GM23248 (cell line): ENCODE measurements at regions not wholly inside any gene's neighbourhood (a gene's known extent, or its start where the extent isn't known, plus 50 kb on each side); places are given as distances from the start of the nearest gene placed in this dataset.

Experiments used
- DNase-seq: peaks from one replicate; pipeline ENCODE4 v3.0.0-alpha.2; 2015
- H2AFZ ChIP-seq: fragments of 200-600 bp; sonication (generic); 2 replicates; pipeline ENCODE4 v1.6.1; 2016; ENCODE audit warnings: antibody characterized with exemption
- H3F3A ChIP-seq: fragments of 200-600 bp; sonication (generic); 2 replicates; pipeline ENCODE4 v1.6.1; 2016; ENCODE audit warnings: mild to moderate bottlenecking, antibody characterized with exemption, mixed run types; ENCODE audit not compliant: insufficient read depth
- H3K27ac ChIP-seq: fragments of 200-600 bp; sonication (generic); 2 replicates; pipeline ENCODE4 v1.5.1; 2016; ENCODE audit warnings: mild to moderate bottlenecking
- H3K27me3 ChIP-seq: fragments of 200-600 bp; sonication (generic); replicated peaks from 2 replicates; pipeline ENCODE4 v1.6.1; 2016; ENCODE audit warnings: mild to moderate bottlenecking; ENCODE audit not compliant: insufficient read depth
- H3K36me3 ChIP-seq: fragments of 200-600 bp; sonication (generic); 2 replicates; pipeline ENCODE4 v1.6.1; 2016; ENCODE audit warnings: low read depth, mild to moderate bottlenecking
- H3K4me1 ChIP-seq: fragments of 200-600 bp; sonication (generic); 2 replicates; pipeline ENCODE4 v1.6.1; 2016; ENCODE audit warnings: mild to moderate bottlenecking; ENCODE audit not compliant: insufficient read depth
- H3K4me2 ChIP-seq: fragments of 200-600 bp; sonication (generic); one replicate; pipeline ENCODE4 v1.6.1; 2016; ENCODE audit warnings: mild to moderate bottlenecking; ENCODE audit not compliant: unreplicated experiment
- H3K4me3 ChIP-seq: fragments of 200-600 bp; sonication (generic); 2 replicates; pipeline ENCODE4 v1.5.1; 2016; ENCODE audit warnings: mild to moderate bottlenecking
- H3K79me2 ChIP-seq: fragments of 200-600 bp; sonication (generic); 2 replicates; pipeline ENCODE4 v1.6.1; 2016; ENCODE audit warnings: mild to moderate bottlenecking; ENCODE audit not compliant: insufficient read depth
- H3K9ac ChIP-seq: fragments of 200-600 bp; sonication (generic); 2 replicates; pipeline ENCODE4 v1.6.1; 2016; ENCODE audit warnings: mild to moderate bottlenecking
- H3K9me2 ChIP-seq: fragments of 200-600 bp; sonication (generic); 2 replicates; pipeline ENCODE4 v1.6.1; 2016; ENCODE audit warnings: mixed run types, mild to moderate bottlenecking, moderate library complexity; ENCODE audit not compliant: insufficient read depth
- H3K9me3 ChIP-seq: fragments of 200-600 bp; sonication (generic); one replicate; pipeline ENCODE4 v1.6.1; 2017; ENCODE audit warnings: low read depth
- H4K20me1 ChIP-seq: fragments of 200-600 bp; sonication (generic); 2 replicates; pipeline ENCODE4 v1.6.0; 2016; ENCODE audit not compliant: insufficient read depth
- EZH2 ChIP-seq: fragments of 200-600 bp; sonication (generic); IDR thresholded peaks from 2 replicates; pipeline ENCODE4 v1.6.1; 2018; ENCODE audit warnings: antibody characterized with exemption, mild to moderate bottlenecking; ENCODE audit not compliant: insufficient read depth, poor library complexity, severe bottlenecking
- EZH2phosphoT487 ChIP-seq: fragments of 200-600 bp; sonication (generic); IDR thresholded peaks from 2 replicates; pipeline ENCODE4 v1.6.1; 2018; ENCODE audit warnings: antibody characterized with exemption, moderate library complexity, mild to moderate bottlenecking, low read depth; ENCODE audit not compliant: insufficient read depth
- WGBS, 2 experiments: methylation state at CpG; one replicate each; pipeline ENCODE4 v1.1.6; 2015 to 2017; ENCODE audit warnings: low lambda C conversion rate in 2 of 2, low coverage in 1 of 2; ENCODE audit errors: missing lambda C conversion rate in 2 of 2; 5-methylcytosine and 5-hydroxymethylcytosine counted together
- in situ Hi-C: fragments of 300-500 bp; cut with MboI; formaldehyde crosslinking; loops from 2 replicates; pipeline ENCODE4 v1.15.0; 2020

GRCh38 chr1:64323054-64323453 lies 119.6 kb downstream of the UBE2U start:
- no peaks in the 10 kb centered on the region for H3K9me3 ChIP-seq
- no peak overlapping the region for H3K4me2 ChIP-seq
- H3K27me3 ChIP-seq, result peaks cover 5% of the 10 kb centered on the region; the same call in 1 of the 2 replicates
- no peaks in the 10 kb centered on the region for H3K36me3 ChIP-seq
- H3K4me1 ChIP-seq, result no peaks in the 10 kb centered on the region
- H3K27ac ChIP-seq, result no peak overlapping the region
- no peak for TF ChIP-seq EZH2phosphoT487
- no peak for TF ChIP-seq EZH2
- no peak overlapping the region for H2AFZ ChIP-seq
- no peaks in the 10 kb centered on the region for H3K79me2 ChIP-seq
- no peak overlapping the region for H3K4me3 ChIP-seq
- H3K9ac ChIP-seq, result no peak overlapping the region
- peak; percentile 61 for DNase-seq
- in situ Hi-C loops, result no loop called here
- no peaks in the 10 kb centered on the region for H4K20me1 ChIP-seq
- 46 to 58% methylated on average over 4 of the region's 4 CpGs for WGBS, 2 experiments
- H3K9me2 ChIP-seq, result no peaks in the 10 kb centered on the region; the same call in 1 of the 2 replicates
- no peaks in the 10 kb centered on the region for H3F3A ChIP-seq

- no peaks in the 10 kb centered on the region for H3K79me2 ChIP-seq
- no peak for DNase-seq
- H3K9me3 ChIP-seq, result no peaks in the 10 kb centered on the region
- H3F3A ChIP-seq, result no peaks in the 10 kb centered on the region
- no peak overlapping the region for H3K27ac ChIP-seq
- no peak overlapping the region for H3K4me2 ChIP-seq
- H3K9ac ChIP-seq, result no peak overlapping the region
- H2AFZ ChIP-seq, result no peak overlapping the region
- 71 to 73% methylated on average over 4 of the region's 4 CpGs for WGBS, 2 experiments
- TF ChIP-seq EZH2, result no peak
- in situ Hi-C loops, result no loop called here
- H4K20me1 ChIP-seq, result no peaks in the 10 kb centered on the region
- H3K4me1 ChIP-seq, result no peaks in the 10 kb centered on the region
- H3K27me3 ChIP-seq, result peaks cover 12% of the 10 kb centered on the region; the same call in 1 of the 2 replicates
- no peaks in the 10 kb centered on the region for H3K9me2 ChIP-seq
- no peak overlapping the region for H3K4me3 ChIP-seq
- H3K36me3 ChIP-seq, result no peaks in the 10 kb centered on the region
Observed at GRCh38 chr1:64323882-64324281, 120.5 kb downstream of the UBE2U start.

GRCh38 chr1:64325856-64326255 lies 122.4 kb downstream of the UBE2U start:
- H3K4me3 ChIP-seq, result no peak overlapping the region
- H3K4me2 ChIP-seq, result no peak overlapping the region
- peaks cover 18% of the 10 kb centered on the region; the same call in 1 of the 2 replicates for H3K27me3 ChIP-seq
- DNase-seq, result no peak
- no peaks in the 10 kb centered on the region for H3K4me1 ChIP-seq
- TF ChIP-seq EZH2phosphoT487, result no peak
- no peaks in the 10 kb centered on the region for H3F3A ChIP-seq
- in situ Hi-C loops, result no loop called here
- H3K27ac ChIP-seq, result no peak overlapping the region
- H3K36me3 ChIP-seq, result no peaks in the 10 kb centered on the region
- 87 to 92% methylated on average over 5 of the region's 5 CpGs for WGBS, 2 experiments
- no peaks in the 10 kb centered on the region for H3K9me3 ChIP-seq
- no peaks in the 10 kb centered on the region for H3K79me2 ChIP-seq
- no peaks in the 10 kb centered on the region for H3K9me2 ChIP-seq
- no peak overlapping the region for H3K9ac ChIP-seq
- H2AFZ ChIP-seq, result no peak overlapping the region
- no peaks in the 10 kb centered on the region for H4K20me1 ChIP-seq

- Histone ChIP-seq H3K79me2 (no peaks in the 10 kb centered on the region), H3K4me2 (no peak overlapping the region), H3K4me1 (no peaks in the 10 kb centered on the region), H3K27ac (no peak overlapping the region), H3K36me3 (no peaks in the 10 kb centered on the region), H4K20me1 (no peaks in the 10 kb centered on the region), H3K9ac (no peak overlapping the region), H3K9me2 (no peaks in the 10 kb centered on the region), H3F3A (no peaks in the 10 kb centered on the region), H3K4me3 (no peak overlapping the region), H3K27me3 (peaks cover 25% of the 10 kb centered on the region), H3K9me3 (no peaks in the 10 kb centered on the region), H2AFZ (no peak overlapping the region)
- no peak for DNase-seq
- 7 to 12% methylated on average over 2 of the region's 2 CpGs for WGBS, 2 experiments
- TF ChIP-seq EZH2 (no peak), EZH2phosphoT487 (no peak)
- in situ Hi-C loops, result no loop called here
Observed at GRCh38 chr1:64327119-64327518, 123.7 kb downstream of the UBE2U start.

- Histone ChIP-seq H3F3A (no peaks in the 10 kb centered on the region), H3K27me3 (peaks cover 25% of the 10 kb centered on the region), H3K9me3 (no peaks in the 10 kb centered on the region), H3K9me2 (no peaks in the 10 kb centered on the region), H3K9ac (no peak overlapping the region), H2AFZ (no peak overlapping the region), H4K20me1 (no peaks in the 10 kb centered on the region), H3K4me2 (no peak overlapping the region), H3K27ac (no peak overlapping the region), H3K4me1 (no peaks in the 10 kb centered on the region), H3K79me2 (no peaks in the 10 kb centered on the region), H3K36me3 (no peaks in the 10 kb centered on the region), H3K4me3 (no peak overlapping the region)
- in situ Hi-C loops, result no loop called here
- WGBS, 2 experiments, result 66 to 77% methylated on average over 3 of the region's 3 CpGs
- DNase-seq, result no peak
- TF ChIP-seq EZH2 (no peak), EZH2phosphoT487 (no peak)
Observed at GRCh38 chr1:64328193-64328592, 124.8 kb downstream of the UBE2U start.
